ENCODE measurements at regions not wholly inside any gene's neighbourhood (a gene's known extent, or its start where the extent isn't known, plus 50 kb on each side); places are given as distances from the start of the nearest gene placed in this dataset.

GRCh38 chr11:92794783-92795182 lies 174.7 kb upstream of the MTNR1B start:
- no peak overlapping the region for H3K4me3 ChIP-seq (ENCODE audit: low read depth, low read length)
- in situ Hi-C loops (cut with HindIII; ENCODE audit: low sequenced_read_pairs) = no loop called here
- DNase-seq (ENCODE audit: low read depth) = no peak
- TF ChIP-seq CTCF (IDR thresholded peaks at IDR 0.05; ENCODE audit: low read depth, low read length, missing control alignments) = no peak

- in situ Hi-C loops (cut with HindIII; ENCODE audit: low sequenced_read_pairs) = no loop called here
- no peak for TF ChIP-seq CTCF (IDR thresholded peaks at IDR 0.05; ENCODE audit: low read depth, low read length, missing control alignments)
- H3K4me3 ChIP-seq (ENCODE audit: low read depth, low read length) = no peak overlapping the region
- no peak for DNase-seq (ENCODE audit: low read depth)
These were observed 172.7 kb upstream of the MTNR1B start for GRCh38 chr11:92796744-92797143.

DNA sequence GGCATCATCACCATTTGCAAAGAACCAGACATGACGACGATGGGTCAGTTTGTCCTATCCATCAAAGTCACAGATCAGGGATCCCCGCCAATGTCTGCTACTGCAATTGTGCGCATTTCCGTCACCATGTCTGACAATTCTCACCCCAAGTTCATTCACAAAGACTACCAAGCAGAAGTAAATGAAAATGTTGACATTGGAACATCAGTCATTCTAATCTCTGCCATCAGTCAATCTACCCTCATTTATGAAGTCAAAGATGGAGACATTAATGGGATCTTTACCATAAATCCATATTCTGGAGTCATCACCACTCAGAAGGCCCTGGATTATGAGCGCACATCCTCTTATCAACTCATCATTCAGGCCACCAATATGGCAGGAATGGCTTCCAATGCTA lies 171.6 kb upstream of the MTNR1B start:
- no peak for TF ChIP-seq CTCF (IDR thresholded peaks at IDR 0.05; ENCODE audit: low read depth, low read length, missing control alignments)
- in situ Hi-C loops (cut with HindIII; ENCODE audit: low sequenced_read_pairs) = no loop called here
- DNase-seq (ENCODE audit: low read depth) = no peak
- H3K4me3 ChIP-seq (ENCODE audit: low read depth, low read length) = no peak overlapping the region

DNA sequence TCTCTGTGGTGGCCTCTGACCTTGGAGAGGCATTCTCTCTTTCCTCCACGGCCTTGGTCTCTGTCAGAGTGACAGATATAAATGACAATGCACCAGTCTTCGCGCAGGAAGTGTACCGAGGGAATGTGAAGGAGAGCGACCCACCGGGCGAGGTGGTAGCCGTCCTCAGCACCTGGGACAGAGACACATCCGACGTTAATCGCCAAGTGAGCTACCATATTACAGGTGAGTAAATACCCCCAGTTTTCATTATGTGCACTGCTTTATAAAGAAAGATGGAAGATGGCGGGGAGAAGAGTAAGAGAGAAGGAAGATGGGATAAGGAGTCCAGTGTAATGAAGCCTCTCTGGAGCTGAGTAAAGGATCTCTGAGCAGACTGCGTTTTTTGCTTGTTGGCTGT lies 167.8 kb upstream of the MTNR1B start:
- no peak overlapping the region for H3K4me3 ChIP-seq (ENCODE audit: low read depth, low read length)
- no peak for TF ChIP-seq CTCF (IDR thresholded peaks at IDR 0.05; ENCODE audit: low read depth, low read length, missing control alignments)
- in situ Hi-C loops (cut with HindIII; ENCODE audit: low sequenced_read_pairs) = no loop called here
- DNase-seq (ENCODE audit: low read depth) = no peak

DNA sequence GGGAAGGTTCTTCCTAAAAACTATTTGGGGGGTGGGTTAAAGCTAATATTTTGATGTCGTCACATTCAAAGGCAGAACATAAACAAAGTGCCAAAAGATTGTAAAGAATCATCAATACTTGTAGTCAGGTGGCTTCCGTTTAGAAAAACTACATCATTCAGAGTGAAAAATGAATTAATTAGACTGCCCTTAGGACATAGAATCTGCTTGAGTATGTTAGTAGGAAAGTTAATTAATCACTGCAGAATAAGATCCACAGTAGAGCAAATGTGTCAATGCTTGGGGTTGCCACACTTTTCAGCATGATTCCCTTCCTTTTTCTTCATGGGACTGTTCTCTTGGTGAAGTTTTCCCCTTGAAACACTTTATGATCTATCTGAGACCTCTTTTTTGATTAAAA lies 166.8 kb upstream of the MTNR1B start:
- H3K4me3 ChIP-seq (ENCODE audit: low read depth, low read length) = no peak overlapping the region
- in situ Hi-C loops (cut with HindIII; ENCODE audit: low sequenced_read_pairs) = no loop called here
- DNase-seq (ENCODE audit: low read depth) = no peak
- no peak for TF ChIP-seq CTCF (IDR thresholded peaks at IDR 0.05; ENCODE audit: low read depth, low read length, missing control alignments)

- in situ Hi-C loops (cut with HindIII; ENCODE audit: low sequenced_read_pairs) = no loop called here
- TF ChIP-seq CTCF (IDR thresholded peaks at IDR 0.05; ENCODE audit: low read depth, low read length, missing control alignments) = no peak
- no peak for DNase-seq (ENCODE audit: low read depth)
- H3K4me3 ChIP-seq (ENCODE audit: low read depth, low read length) = no peak overlapping the region
These were observed 166.1 kb upstream of the MTNR1B start for GRCh38 chr11:92803391-92803790.

GRCh38 chr11:92804388-92804966 lies 165.0 kb upstream of the MTNR1B start:
- DNase-seq (ENCODE audit: low read depth) = no peak
- no peak for TF ChIP-seq CTCF (IDR thresholded peaks at IDR 0.05; ENCODE audit: low read depth, low read length, missing control alignments)
- in situ Hi-C loops (cut with HindIII; ENCODE audit: low sequenced_read_pairs) = no loop called here
- H3K4me3 ChIP-seq (ENCODE audit: low read depth, low read length) = no peak overlapping the region
